Effector CD8-positive, alpha-beta T cell (primary cell): ENCODE measurements at regions not wholly inside any gene's neighbourhood (a gene's known extent, or its start where the extent isn't known, plus 50 kb on each side); places are given as distances from the start of the nearest gene placed in this dataset.
"Not testable (repeated sequence)": the region's sequence is repeated elsewhere in the genome, so short reads cannot be mapped to it uniquely, and the experiment has no call there.

ENCODE experiments used
- DNase-seq: peaks from one replicate; lab custom pipeline; 2025; lab: John Stamatoyannopoulos, UW

GRCh38 chr12:127038152-127038551, 1228.8 kb upstream of the TMEM132C start:
- DNase-seq, result no peak

GRCh38 chr12:127038761-127039160, 1228.2 kb upstream of the TMEM132C start:
- DNase-seq, result no peak

- DNase-seq, result no peak
These were observed 1224.9 kb upstream of the TMEM132C start for GRCh38 chr12:127041985-127042625.

- no peak for DNase-seq
These were observed 1223.2 kb upstream of the TMEM132C start for GRCh38 chr12:127043731-127044130.

GRCh38 chr12:127044836-127045235, 1222.1 kb upstream of the TMEM132C start:
- no peak for DNase-seq

GRCh38 chr12:127046467-127046866, 1220.5 kb upstream of the TMEM132C start:
- no peak for DNase-seq

- DNase-seq, result no peak
These were observed 1218.9 kb upstream of the TMEM132C start for GRCh38 chr12:127048057-127048456.

GRCh38 chr12:127048525-127048924, 1218.4 kb upstream of the TMEM132C start:
- DNase-seq, result not testable (repeated sequence)

GRCh38 chr12:127051139-127051538, 1215.8 kb upstream of the TMEM132C start:
- DNase-seq, result no peak

GRCh38 chr12:127052511-127053232, 1214.3 kb upstream of the TMEM132C start:
- DNase-seq, result no peak

- DNase-seq, result no peak
These were observed 1212.4 kb upstream of the TMEM132C start for GRCh38 chr12:127054531-127054930.

- DNase-seq, result no peak
These were observed 1206.6 kb upstream of the TMEM132C start for GRCh38 chr12:127060310-127060847.

- DNase-seq, result no peak
These were observed 1206.0 kb upstream of the TMEM132C start for GRCh38 chr12:127060933-127061332.

- no peak for DNase-seq
These were observed 1203.5 kb upstream of the TMEM132C start for GRCh38 chr12:127063339-127064072.

- DNase-seq, result no peak
These were observed 1202.8 kb upstream of the TMEM132C start for GRCh38 chr12:127064207-127064606.

- no peak for DNase-seq
These were observed 1201.4 kb upstream of the TMEM132C start for GRCh38 chr12:127065595-127065994.

GRCh38 chr12:127070515-127071157, 1196.3 kb upstream of the TMEM132C start:
- no peak for DNase-seq

- DNase-seq, result no peak
These were observed 1192.8 kb upstream of the TMEM132C start for GRCh38 chr12:127074161-127074560.

GRCh38 chr12:127075981-127076380, 1191.0 kb upstream of the TMEM132C start:
- DNase-seq, result no peak

GRCh38 chr12:127077262-127078045, 1189.5 kb upstream of the TMEM132C start:
- no peak for DNase-seq
